ENCODE measurements at regions not wholly inside any gene's neighbourhood (a gene's known extent, or its start where the extent isn't known, plus 50 kb on each side); places are given as distances from the start of the nearest gene placed in this dataset.
"Not testable (repeated sequence)": the region's sequence is repeated elsewhere in the genome, so short reads cannot be mapped to it uniquely, and the experiment has no call there.

DNA sequence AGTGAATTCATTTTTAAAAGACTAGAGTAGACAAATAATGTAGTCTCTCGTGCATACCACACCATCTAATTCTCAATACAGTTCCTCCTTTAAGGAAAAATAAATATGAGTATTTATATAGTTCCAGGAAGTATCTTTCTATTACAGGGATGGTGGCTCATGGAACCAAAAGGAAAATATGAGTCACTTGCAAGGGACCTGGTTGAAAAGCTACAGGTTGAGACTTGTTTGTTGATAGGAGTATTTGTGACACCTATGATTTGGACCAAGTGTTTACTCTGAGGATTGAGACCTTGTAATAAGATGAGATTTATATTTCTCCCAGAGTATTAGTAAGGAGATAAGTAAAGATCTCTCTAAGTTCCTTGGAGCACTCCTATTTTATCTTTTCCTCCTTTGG lies 67.4 kb downstream of the CDO1 start:
- CTCF ChIA-PET = interaction anchor here (0.6 to 0.7 kb wide), 2 partner anchors 19 to 60 kb away, joined by 3 read pairs; no protein-coding TSS in a partner anchor
- no peaks in the 10 kb centered on the region for H3K79me1 ChIP-seq (ENCODE audit: low read depth in 1 of 2, low read length in 2 of 2)
- no peak overlapping the region for H4K8ac ChIP-seq (ENCODE audit: low read depth in 2 of 2, low read length in 2 of 2)
- no peak overlapping the region for H3K56ac ChIP-seq (ENCODE audit: extremely low read depth, insufficient read depth, low read length)
- no peak overlapping the region for H4K5ac ChIP-seq (ENCODE audit: low read depth, low read length)
- H3K14ac ChIP-seq (replicated peaks; ENCODE audit: low read depth, low read length) = no peak overlapping the region
- POLR2A ChIA-PET (ENCODE audit: unreplicated experiment) = no interaction called here
- in situ Hi-C loops (cut with MboI; ENCODE audit: low sequenced_read_pairs) (no loop called here), dilution Hi-C loops (cut with HindIII; ENCODE audit: low sequenced_read_pairs, unreplicated experiment) (no loop called here), intact Hi-C loops (cut with micrococcal nuclease) (no loop called here)
- no peak overlapping the region for H3K18ac ChIP-seq (ENCODE audit: low read depth, low read length)
- no peak overlapping the region for H3K4me3 ChIP-seq (ENCODE audit: insufficient read depth, low read depth, low read length)
- no peak overlapping the region for H2AFZ ChIP-seq (replicated peaks; ENCODE audit: low read length, poor library complexity)
- no peaks in the 10 kb centered on the region for H3K4me1 ChIP-seq (ENCODE audit: control insufficient read depth, insufficient read depth, low read length)
- no peak overlapping the region for H3K27ac ChIP-seq (ENCODE audit: insufficient read depth, low read length)
- no peak overlapping the region for H3K23ac ChIP-seq (ENCODE audit: low read depth, low read length)
- H4K20me1 ChIP-seq (ENCODE audit: insufficient read depth, low read length) = no peaks in the 10 kb centered on the region
- H2AK9ac ChIP-seq (replicated peaks; ENCODE audit: low read depth, low read length, poor library complexity) = no peak overlapping the region
- no peak overlapping the region for H2AK5ac ChIP-seq (ENCODE audit: low read depth, low read length)
- TF ChIP-seq MXI1 (IDR thresholded peaks at IDR 0.05; ENCODE audit: borderline replicate concordance, low read depth, low read length) (no peak), MAFK (IDR thresholded peaks at IDR 0.05; ENCODE audit: low read depth, low read length) (no peak), MAZ (IDR thresholded peaks at IDR 0.05; ENCODE audit: borderline replicate concordance, low read depth, low read length) (no peak), RAD21 (IDR thresholded peaks at IDR 0.05; ENCODE audit: low read length) (no peak), BHLHE40 (IDR thresholded peaks at IDR 0.05; ENCODE audit: low read depth, low read length) (no peak), POLR2A (IDR thresholded peaks at IDR 0.05; ENCODE audit: low read depth, low read length) (no peak)
- H2BK5ac ChIP-seq (ENCODE audit: low read depth, low read length, poor library complexity, severe bottlenecking) = no peak overlapping the region
- WGBS, 2 experiments (ENCODE audit: extremely low coverage in 2 of 2, insufficient read length in 1 of 2) = no CpG with 5 or more reads among the region's 1 CpG
- no peaks in the 10 kb centered on the region for H3K36me3 ChIP-seq (ENCODE audit: control insufficient read depth, insufficient read depth, low read length)
- BruUV-seq (replicated peaks) = no TSS peak
- no peak overlapping the region for H3K4ac ChIP-seq (ENCODE audit: low read depth, low read length)
- H4K91ac ChIP-seq (ENCODE audit: insufficient read depth, low read depth, low read length) = no peak overlapping the region
- DNase-seq (no peak), ATAC-seq (ENCODE audit: low read depth) (no peak)
- H3K9me3 ChIP-seq (ENCODE audit: control insufficient read depth, insufficient read depth, low read length) = no peaks in the 10 kb centered on the region
- H3K9ac ChIP-seq (ENCODE audit: low read depth, low read length) = no peak overlapping the region
- H2BK20ac ChIP-seq (ENCODE audit: low read depth, low read length) = no peak overlapping the region
- no peak overlapping the region for H2BK120ac ChIP-seq (ENCODE audit: low read depth, low read length)
- no peak overlapping the region for H3K4me2 ChIP-seq (ENCODE audit: low read depth, low read length)
- no peaks in the 10 kb centered on the region for H3K9me1 ChIP-seq (ENCODE audit: insufficient read depth, low read length)
- no peak overlapping the region for H2BK15ac ChIP-seq (ENCODE audit: low read depth, low read length)
- no peaks in the 10 kb centered on the region; the same call in 1 of the 2 replicates for H3K27me3 ChIP-seq (ENCODE audit: control insufficient read depth, insufficient read depth, low read length)

- H3K4ac ChIP-seq (ENCODE audit: low read depth, low read length); H3K4me1 ChIP-seq (ENCODE audit: control insufficient read depth, insufficient read depth, low read length); POLR2A ChIA-PET (ENCODE audit: unreplicated experiment); H2BK15ac ChIP-seq (ENCODE audit: low read depth, low read length); H2AK9ac ChIP-seq (replicated peaks; ENCODE audit: low read depth, low read length, poor library complexity); H3K23ac ChIP-seq (ENCODE audit: low read depth, low read length); BruUV-seq (replicated peaks); H3K18ac ChIP-seq (ENCODE audit: low read depth, low read length); CTCF ChIA-PET; H2BK20ac ChIP-seq (ENCODE audit: low read depth, low read length); H4K20me1 ChIP-seq (ENCODE audit: insufficient read depth, low read length); in situ Hi-C loops (cut with MboI; ENCODE audit: low sequenced_read_pairs); H3K27me3 ChIP-seq (ENCODE audit: control insufficient read depth, insufficient read depth, low read length); H3K56ac ChIP-seq (ENCODE audit: extremely low read depth, insufficient read depth, low read length); intact Hi-C loops (cut with micrococcal nuclease); H3K4me3 ChIP-seq (ENCODE audit: insufficient read depth, low read depth, low read length); H2BK5ac ChIP-seq (ENCODE audit: low read depth, low read length, poor library complexity, severe bottlenecking); dilution Hi-C loops (cut with HindIII; ENCODE audit: low sequenced_read_pairs, unreplicated experiment); H4K8ac ChIP-seq (ENCODE audit: low read depth in 2 of 2, low read length in 2 of 2); ATAC-seq (ENCODE audit: low read depth); H2BK120ac ChIP-seq (ENCODE audit: low read depth, low read length); H3K27ac ChIP-seq (ENCODE audit: insufficient read depth, low read length); H3K36me3 ChIP-seq (ENCODE audit: control insufficient read depth, insufficient read depth, low read length); H2AFZ ChIP-seq (replicated peaks; ENCODE audit: low read length, poor library complexity); H3K4me2 ChIP-seq (ENCODE audit: low read depth, low read length); H3K14ac ChIP-seq (replicated peaks; ENCODE audit: low read depth, low read length); H3K79me1 ChIP-seq (ENCODE audit: low read depth in 1 of 2, low read length in 2 of 2); H4K5ac ChIP-seq (ENCODE audit: low read depth, low read length); H2AK5ac ChIP-seq (ENCODE audit: low read depth, low read length); H3K9me1 ChIP-seq (ENCODE audit: insufficient read depth, low read length); DNase-seq; H4K91ac ChIP-seq (ENCODE audit: insufficient read depth, low read depth, low read length); H3K9me3 ChIP-seq (ENCODE audit: control insufficient read depth, insufficient read depth, low read length); H3K9ac ChIP-seq (ENCODE audit: low read depth, low read length): not testable (repeated sequence)
- WGBS, 2 experiments (ENCODE audit: extremely low coverage in 2 of 2, insufficient read length in 1 of 2) = 80% methylated on average over 2 of the region's 6 CpGs; no CpG with 5 or more reads in 1 of the 2 experiments
Measured at GRCh38 chr5:115739245-115739644, 77.2 kb downstream of the CDO1 start.
